Activated CD4-positive, alpha-beta T cell treated with anti-CD3 and anti-CD28 coated beads, Interleukin-2, amount 10 ng/mL, durations not matched to agents 7 days and 5 days (primary cell): ENCODE measurements at regions not wholly inside any gene's neighbourhood (a gene's known extent, or its start where the extent isn't known, plus 50 kb on each side); places are given as distances from the start of the nearest gene placed in this dataset.
"Not testable (repeated sequence)": the region's sequence is repeated elsewhere in the genome, so short reads cannot be mapped to it uniquely, and the experiment has no call there.

Experiments used
- CTCF ChIA-PET: fragments of 350-600 bp; sonication (Branson Sonifier 250); formaldehyde crosslinking; loops from one replicate; lab custom pipeline; 2021; ENCODE audit warnings: antibody characterized with exemption; lab: Charles Lee
- POLR2A ChIA-PET: fragments of 350-600 bp; sonication (Branson Sonifier 250); formaldehyde crosslinking; loops from one replicate; lab custom pipeline; 2021; ENCODE audit warnings: antibody characterized with exemption; lab: Charles Lee
- DNase-seq: peaks from one replicate; pipeline ENCODE4 v3.0.0-alpha.2; 2020
- H3K27ac Mint-ChIP-seq: one replicate; pipeline ENCODE4 v1.8.0; 2021; ENCODE audit warnings: mild to moderate bottlenecking, moderate library complexity, mixed read lengths
- H3K27me3 Mint-ChIP-seq: one replicate; pipeline ENCODE4 v1.8.0; 2021; ENCODE audit warnings: mixed read lengths
- H3K36me3 Mint-ChIP-seq: one replicate; pipeline ENCODE4 v1.8.0; 2021; ENCODE audit warnings: low read depth, mixed read lengths
- H3K4me1 Mint-ChIP-seq: one replicate; pipeline ENCODE4 v1.8.0; 2021; ENCODE audit warnings: mixed read lengths
- H3K4me3 Mint-ChIP-seq: one replicate; pipeline ENCODE4 v1.8.0; 2021; ENCODE audit warnings: mild to moderate bottlenecking, moderate library complexity, mixed read lengths
- H3K9me3 Mint-ChIP-seq: one replicate; pipeline ENCODE4 v1.8.0; 2021; ENCODE audit warnings: mixed read lengths

DNA sequence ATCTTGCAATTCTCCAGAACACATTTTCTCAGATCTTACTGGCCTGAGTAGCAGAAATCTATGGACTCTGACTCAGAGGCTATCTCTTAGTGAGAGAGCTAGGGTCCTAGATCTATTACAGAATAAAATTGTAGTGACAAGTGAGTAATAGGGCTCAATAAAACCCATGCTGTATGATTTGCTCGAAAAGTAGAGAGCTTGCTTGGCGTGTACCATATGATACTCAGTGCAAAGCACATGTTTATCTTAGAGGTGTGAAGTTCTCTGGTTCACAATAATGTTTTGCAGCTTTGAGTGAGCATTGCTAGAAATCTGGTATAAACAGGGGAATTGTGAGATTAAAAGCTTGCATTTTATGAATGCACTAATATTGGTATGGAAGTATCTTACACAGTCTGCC, 87.8 kb upstream of the PRSS16 start:
- POLR2A ChIA-PET: interaction anchor here (0.7 kb wide), 1 partner anchor 602 kb away, joined by 13 read pairs; no protein-coding TSS in a partner anchor
- DNase-seq: no peak

DNA sequence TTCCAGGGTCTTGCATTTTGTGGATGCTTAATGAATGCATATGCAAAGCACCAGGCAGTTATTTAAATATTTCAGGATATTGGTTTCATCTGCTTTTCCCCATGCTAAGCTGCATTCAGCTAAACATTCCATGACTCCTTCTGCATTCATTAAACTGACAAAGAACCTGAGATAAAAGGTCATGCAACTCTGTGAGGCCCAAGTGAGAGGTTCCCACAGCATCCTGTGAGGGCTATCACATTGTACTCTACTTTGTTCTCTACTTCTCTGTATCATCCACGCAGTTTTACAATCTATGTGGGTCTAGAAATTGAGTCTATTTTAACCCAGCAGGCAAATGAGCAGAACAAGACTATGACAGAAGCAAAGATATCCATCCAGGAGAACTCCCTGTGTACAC, 86.4 kb upstream of the PRSS16 start:
- DNase-seq: no peak
- no peak overlapping the region for H3K4me3 Mint-ChIP-seq
- peaks cover 36% of the 10 kb centered on the region for H3K4me1 Mint-ChIP-seq
- no peak overlapping the region for H3K27ac Mint-ChIP-seq
- H3K36me3 Mint-ChIP-seq: no peaks in the 10 kb centered on the region
- no peaks in the 10 kb centered on the region for H3K9me3 Mint-ChIP-seq
- no peaks in the 10 kb centered on the region for H3K27me3 Mint-ChIP-seq
- ChIA-PET POLR2A (no interaction called here), CTCF (interaction anchor here (0.7 to 1.6 kb wide), 6 partner anchors 10 to 735 kb away, joined by 3 to 4 read pairs (median 3); a partner anchor contains a TSS)

More for the DNA sequence above, 87.8 kb upstream of the PRSS16 start:
- H3K36me3 Mint-ChIP-seq: no peaks in the 10 kb centered on the region
- CTCF ChIA-PET: interaction anchor here (0.5 to 2.7 kb wide), 7 partner anchors 17 to 677 kb away, joined by 3 to 14 read pairs (median 3); no protein-coding TSS in a partner anchor
- H3K4me3 Mint-ChIP-seq: no peak overlapping the region
- no peaks in the 10 kb centered on the region for H3K27me3 Mint-ChIP-seq
- H3K27ac Mint-ChIP-seq: no peak overlapping the region
- H3K9me3 Mint-ChIP-seq: no peaks in the 10 kb centered on the region
- H3K4me1 Mint-ChIP-seq: peaks cover 44% of the 10 kb centered on the region

DNA sequence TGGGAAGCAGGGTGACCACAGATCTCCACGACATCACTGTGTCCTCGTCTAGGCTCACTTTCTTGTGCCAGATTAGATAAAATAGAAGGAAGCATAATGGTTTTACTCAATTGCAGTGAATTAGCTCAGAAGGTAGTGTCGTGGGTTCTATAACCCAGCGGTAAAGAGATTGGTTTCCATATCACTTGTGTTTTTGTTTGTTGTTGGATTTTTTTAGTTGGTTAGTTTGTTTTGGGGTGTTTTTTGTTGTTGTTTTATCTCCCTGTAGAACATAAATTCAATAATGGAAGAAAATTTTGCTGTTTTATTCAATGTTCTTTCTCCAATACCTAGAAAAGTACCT, 85.9 kb upstream of the PRSS16 start:
- Mint-ChIP-seq H3K9me3 (no peaks in the 10 kb centered on the region), H3K4me1 (peaks cover 31% of the 10 kb centered on the region), H3K4me3 (no peak overlapping the region), H3K27me3 (peaks cover 2% of the 10 kb centered on the region), H3K27ac (peak overlapping the region; percentile 46), H3K36me3 (no peaks in the 10 kb centered on the region)
- no peak for DNase-seq
- POLR2A ChIA-PET: no interaction called here
- CTCF ChIA-PET: interaction anchor here (0.7 to 2.3 kb wide), 6 partner anchors 11 to 735 kb away, joined by 3 to 6 read pairs (median 3); a partner anchor contains a TSS

DNA sequence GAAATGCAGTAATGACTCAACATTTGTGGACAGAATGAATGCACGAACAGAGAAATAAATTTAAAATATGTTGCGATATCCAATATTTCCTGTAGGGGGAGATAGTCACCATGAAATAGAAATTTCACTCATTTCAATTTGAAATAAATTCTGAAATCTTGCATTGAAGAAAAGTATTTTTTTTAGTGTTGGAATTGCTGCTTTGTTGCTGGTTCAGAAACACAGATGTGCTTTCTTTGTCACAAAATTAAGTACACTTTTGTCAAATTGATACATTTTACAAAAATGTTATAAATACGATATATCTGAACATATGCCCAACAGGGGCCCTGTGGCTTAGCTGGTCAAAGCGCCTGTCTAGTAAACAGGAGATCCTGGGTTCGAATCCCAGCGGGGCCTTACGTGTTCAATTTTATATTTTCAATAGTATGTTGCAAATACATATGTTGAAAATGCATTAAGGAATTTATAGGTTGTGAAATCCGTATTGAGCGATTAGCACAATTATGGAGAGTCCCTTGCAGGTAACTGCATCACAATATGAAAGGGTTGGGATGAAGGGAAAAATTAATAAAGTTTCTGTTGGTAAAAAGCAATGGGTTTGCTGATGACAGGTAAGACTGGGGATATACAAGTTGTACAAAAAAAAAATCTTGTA, 85.4 kb upstream of the PRSS16 start:
- Mint-ChIP-seq H3K4me3 (no peak overlapping the region), H3K4me1 (peaks cover 26% of the 10 kb centered on the region), H3K27me3 (peaks cover 2% of the 10 kb centered on the region), H3K27ac (peak overlapping the region; percentile 46), H3K9me3 (no peaks in the 10 kb centered on the region), H3K36me3 (no peaks in the 10 kb centered on the region)
- ChIA-PET POLR2A (no interaction called here), CTCF (interaction anchor here (0.7 to 2.3 kb wide), 3 partner anchors 35 to 734 kb away, joined by 3 to 6 read pairs (median 3); no protein-coding TSS in a partner anchor)
- no peak for DNase-seq

DNA sequence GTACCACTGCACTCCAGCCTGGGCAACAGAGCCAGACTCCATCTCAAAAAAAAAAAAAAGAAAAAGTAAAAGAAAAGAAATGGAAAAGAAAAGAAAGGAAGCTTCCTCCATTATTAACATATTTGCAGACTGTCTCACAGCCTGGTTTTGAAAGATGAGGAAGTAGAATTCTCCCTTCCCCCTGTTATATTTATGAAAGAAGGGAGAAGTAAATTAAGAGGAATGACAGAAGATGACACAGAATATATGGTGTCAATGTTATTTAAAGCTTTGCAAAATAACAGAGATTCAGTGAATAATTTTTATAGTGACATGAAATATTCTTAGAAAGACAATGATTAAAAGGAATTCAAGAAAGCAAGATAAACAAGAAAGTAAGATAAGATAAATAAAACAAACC, 83.7 kb upstream of the PRSS16 start:
- H3K27me3 Mint-ChIP-seq: peaks cover 2% of the 10 kb centered on the region
- H3K4me1 Mint-ChIP-seq: peaks cover 9% of the 10 kb centered on the region
- no peak overlapping the region for H3K27ac Mint-ChIP-seq
- H3K9me3 Mint-ChIP-seq: no peaks in the 10 kb centered on the region
- no peak overlapping the region for H3K4me3 Mint-ChIP-seq
- H3K36me3 Mint-ChIP-seq: no peaks in the 10 kb centered on the region
- no peak for DNase-seq
- POLR2A ChIA-PET: no interaction called here
- CTCF ChIA-PET: interaction anchor here (0.7 to 2.3 kb wide), 2 partner anchors 70 to 632 kb away, joined by 3 to 6 read pairs; no protein-coding TSS in a partner anchor

DNA sequence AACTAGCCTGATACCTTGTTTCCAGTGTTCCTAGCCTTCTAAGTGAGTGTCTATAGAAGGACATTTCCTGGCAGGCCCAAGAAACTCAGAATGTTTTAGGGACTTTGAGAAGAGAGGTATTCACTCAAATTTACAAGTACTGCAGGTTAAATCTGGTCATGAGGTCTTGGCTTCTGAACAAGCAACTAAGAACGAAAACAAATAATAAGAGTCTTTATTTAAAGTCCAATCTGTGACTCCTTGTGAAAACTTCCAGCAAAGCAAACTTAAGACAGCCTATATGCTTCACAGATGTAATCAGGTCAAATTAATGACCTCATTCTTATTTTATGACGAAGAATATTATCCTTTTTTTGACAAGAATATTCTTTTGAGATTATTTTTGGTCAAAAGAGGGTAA, 79.4 kb upstream of the PRSS16 start:
- DNase-seq: no peak
- Mint-ChIP-seq H3K27me3 (peaks cover 5% of the 10 kb centered on the region), H3K9me3 (peaks cover 2% of the 10 kb centered on the region), H3K27ac (no peak overlapping the region), H3K4me3 (no peak overlapping the region), H3K36me3 (no peaks in the 10 kb centered on the region), H3K4me1 (no peaks in the 10 kb centered on the region)
- ChIA-PET POLR2A (no interaction called here), CTCF (interaction anchor here (2.0 kb wide), 1 partner anchor 10 kb away, joined by 7 read pairs; no protein-coding TSS in a partner anchor)

DNA sequence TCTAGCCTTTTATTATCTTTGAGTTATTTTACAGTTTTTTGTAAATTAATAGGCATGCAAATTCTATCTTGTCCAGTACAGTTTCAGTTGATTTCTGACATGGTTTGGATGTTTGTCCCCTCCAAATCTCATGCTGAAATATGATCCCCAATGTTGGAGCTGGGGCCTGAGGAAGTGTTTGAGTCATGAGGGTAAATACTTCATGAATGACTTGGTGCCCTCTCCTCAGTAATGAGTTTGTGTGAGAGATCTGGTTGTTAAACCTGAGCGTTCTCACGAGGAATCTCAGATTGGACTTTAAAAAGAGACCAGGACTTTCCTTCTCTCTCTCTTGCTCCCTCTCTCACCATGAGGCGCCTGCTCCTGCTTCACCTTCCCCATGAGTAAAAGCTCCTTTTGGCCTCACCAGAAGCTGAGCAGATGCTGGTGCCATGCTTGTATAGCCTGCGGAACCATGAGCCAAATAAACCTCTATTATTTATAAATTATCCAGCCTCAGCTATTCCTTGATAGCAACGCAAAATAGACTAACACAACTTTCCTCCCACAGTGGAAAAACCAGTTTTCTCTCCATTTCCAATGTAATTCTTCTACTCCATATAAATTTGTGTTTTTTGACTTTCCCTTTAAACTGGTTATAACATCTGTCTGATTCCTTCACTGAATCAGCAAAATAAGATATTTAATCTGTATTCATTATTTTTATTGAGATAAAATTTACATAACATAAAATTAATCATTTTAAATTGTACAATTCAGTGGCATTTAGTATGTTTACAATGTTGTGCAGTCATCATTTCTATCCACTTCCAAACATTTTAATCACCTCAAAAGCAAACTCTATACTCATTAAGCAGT, 78.7 kb upstream of the PRSS16 start:
- POLR2A ChIA-PET: no interaction called here

DNA sequence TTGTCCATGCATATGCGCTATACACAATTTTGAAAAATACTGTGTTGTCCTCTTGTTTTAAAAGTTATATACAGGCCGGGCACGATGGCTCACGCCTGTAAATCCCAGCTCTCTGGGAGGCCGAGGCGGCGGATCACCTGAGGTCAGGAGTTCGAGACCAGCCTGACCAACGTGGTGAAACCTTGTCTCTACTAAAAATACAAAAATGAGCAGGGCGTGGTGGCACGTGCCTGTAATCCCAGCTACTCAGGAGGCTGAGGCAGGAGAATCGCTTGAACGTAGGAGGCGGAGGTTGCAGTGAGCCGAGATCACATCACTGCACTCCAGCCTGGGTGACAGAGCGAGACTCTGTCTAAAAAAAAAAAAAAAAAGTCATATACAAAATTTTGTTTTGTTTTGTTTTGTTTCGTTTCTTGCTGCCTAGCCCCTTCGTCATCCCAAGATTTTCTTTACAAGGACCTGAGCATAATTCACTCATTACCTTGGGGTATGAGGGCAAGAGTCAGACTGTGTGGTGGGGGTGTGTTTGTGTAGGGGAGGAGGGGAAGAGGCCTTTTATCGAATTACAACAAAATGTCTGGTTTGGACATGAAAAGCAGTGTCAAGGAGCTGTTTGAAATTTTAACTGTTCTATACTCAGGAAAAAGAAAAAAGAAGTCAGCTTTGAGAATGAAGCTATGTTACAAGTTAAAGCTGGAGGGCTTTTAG, 74.8 kb upstream of the PRSS16 start:
- CTCF ChIA-PET: interaction anchor here (0.6 kb wide), 2 partner anchors 45 to 912 kb away, joined by 3 read pairs; no protein-coding TSS in a partner anchor
- H3K27me3 Mint-ChIP-seq, DNase-seq, H3K4me3 Mint-ChIP-seq, H3K27ac Mint-ChIP-seq, H3K36me3 Mint-ChIP-seq, H3K4me1 Mint-ChIP-seq, H3K9me3 Mint-ChIP-seq, POLR2A ChIA-PET: not testable (repeated sequence)

More for the DNA sequence above, 78.7 kb upstream of the PRSS16 start:
- CTCF ChIA-PET: no interaction called here
- Mint-ChIP-seq H3K36me3 (no peaks in the 10 kb centered on the region), H3K9me3 (peaks cover 2% of the 10 kb centered on the region), H3K27ac (no peak overlapping the region), H3K27me3 (peaks cover 5% of the 10 kb centered on the region), H3K4me1 (no peaks in the 10 kb centered on the region), H3K4me3 (no peak overlapping the region)
- no peak for DNase-seq

DNA sequence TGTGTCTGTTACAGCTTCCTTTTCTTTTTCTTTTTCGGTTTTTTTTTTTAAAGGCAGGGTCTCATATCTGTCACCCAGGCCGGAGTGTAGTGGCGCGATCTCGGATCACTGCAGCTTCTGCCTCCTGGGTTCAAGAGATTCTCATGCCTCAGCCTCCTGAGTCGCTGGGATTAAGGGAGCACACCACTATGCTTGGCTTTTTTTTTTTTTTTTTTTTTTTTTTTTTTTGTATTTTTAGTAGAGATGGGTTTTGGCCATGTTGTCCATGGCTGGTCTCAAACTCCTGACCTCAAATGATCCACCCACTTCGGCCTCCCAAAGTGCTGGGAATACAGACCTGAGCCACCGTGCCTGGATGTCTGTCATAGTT, 74.3 kb upstream of the PRSS16 start:
- H3K4me1 Mint-ChIP-seq: peaks cover 10% of the 10 kb centered on the region
- H3K4me3 Mint-ChIP-seq, DNase-seq, H3K9me3 Mint-ChIP-seq, POLR2A ChIA-PET, H3K27ac Mint-ChIP-seq, H3K36me3 Mint-ChIP-seq, H3K27me3 Mint-ChIP-seq: not testable (repeated sequence)
- CTCF ChIA-PET: interaction anchor here (0.6 kb wide), 1 partner anchor 913 kb away, joined by 3 read pairs; no protein-coding TSS in a partner anchor

DNA sequence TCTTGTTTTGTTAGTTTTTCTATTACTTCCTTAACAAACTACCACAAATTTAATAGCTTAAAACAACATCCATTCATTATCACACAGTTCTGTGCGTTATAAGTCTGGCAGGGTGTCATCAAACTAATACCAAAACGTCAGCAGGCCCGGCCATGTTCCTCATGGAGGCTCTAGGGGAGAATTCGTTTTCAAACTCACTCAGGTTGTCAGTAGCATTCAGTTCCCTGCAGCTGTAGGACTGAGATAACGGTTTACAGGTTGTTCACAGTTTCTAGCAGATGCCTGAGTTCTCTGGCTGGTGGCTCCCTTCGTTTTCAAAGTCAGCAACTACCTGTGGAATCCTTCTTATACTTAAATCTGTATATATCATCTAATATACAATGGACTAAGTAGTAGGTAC, 72.5 kb upstream of the PRSS16 start:
- no peak overlapping the region for H3K4me3 Mint-ChIP-seq
- ChIA-PET CTCF (interaction anchor here (1.2 kb wide), 1 partner anchor 519 kb away, joined by 3 read pairs; no protein-coding TSS in a partner anchor), POLR2A (no interaction called here)
- peaks cover 17% of the 10 kb centered on the region for H3K4me1 Mint-ChIP-seq
- H3K27ac Mint-ChIP-seq: no peak overlapping the region
- H3K9me3 Mint-ChIP-seq: peaks cover 2% of the 10 kb centered on the region
- peaks cover 15% of the 10 kb centered on the region for H3K27me3 Mint-ChIP-seq
- DNase-seq: no peak
- peaks cover 2% of the 10 kb centered on the region for H3K36me3 Mint-ChIP-seq

DNA sequence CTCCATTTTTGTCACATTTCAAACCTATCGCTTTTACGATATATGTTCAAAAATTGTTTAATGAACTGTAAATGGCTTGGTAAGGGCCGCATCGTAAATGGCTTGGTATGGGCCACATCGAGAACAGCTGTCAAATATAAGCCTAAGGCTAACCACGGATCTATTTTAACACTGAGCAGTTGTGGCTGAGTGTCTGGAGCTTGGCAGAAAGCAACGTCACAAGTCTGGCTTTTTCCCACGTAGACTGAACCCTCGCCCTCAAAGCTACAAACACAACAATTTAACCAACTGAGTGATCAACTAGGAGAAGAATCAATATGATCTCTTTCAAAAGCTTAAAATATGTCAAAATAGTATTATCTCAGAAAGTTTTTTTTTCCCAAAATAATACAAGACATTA, 71.4 kb upstream of the PRSS16 start:
- Mint-ChIP-seq H3K36me3 (peaks cover 2% of the 10 kb centered on the region), H3K27ac (peak overlapping the region; percentile 93), H3K4me1 (peaks cover 17% of the 10 kb centered on the region), H3K27me3 (peaks cover 26% of the 10 kb centered on the region), H3K9me3 (no peaks in the 10 kb centered on the region), H3K4me3 (peak overlapping the region; percentile 96)
- DNase-seq: no peak
- CTCF ChIA-PET: interaction anchor here (1.2 to 2.8 kb wide), 3 partner anchors 17 to 518 kb away, joined by 3 to 14 read pairs (median 3); no protein-coding TSS in a partner anchor
- POLR2A ChIA-PET: no interaction called here
